Peyer's patch (tissue), 4 donors: ENCODE measurements at regions not wholly inside any gene's neighbourhood (a gene's known extent, or its start where the extent isn't known, plus 50 kb on each side); places are given as distances from the start of the nearest gene placed in this dataset.

ENCODE experiments used
- DNase-seq, 3 donors: peaks; one replicate each; pipeline ENCODE4 v3.0.0-alpha.2; 2017 to 2019
- H3K27ac ChIP-seq, 4 donors: fragments of 200-600 bp; sonication (generic); one replicate each; pipeline ENCODE4 v1.5.1; 2016 to 2019
- H3K27me3 ChIP-seq, 2 donors: fragments of 200-600 bp; sonication (generic); one replicate each; pipeline ENCODE4 v1.5.1; 2019
- H3K36me3 ChIP-seq, 3 donors: fragments of 200-600 bp; sonication (generic); one replicate each; pipeline ENCODE4 v1.5.1; 2016 to 2019
- H3K4me1 ChIP-seq, 4 donors: fragments of 200-600 bp; sonication (generic); one replicate each; pipeline ENCODE4 v1.5.1; 2016 to 2019
- H3K4me3 ChIP-seq, 4 donors: fragments of 200-600 bp; sonication (generic); 1 replicate in 3 of 4; 2 replicates in 1 of 4; pipeline ENCODE4 v1.5.1; 2016 to 2019; ENCODE audit warnings: mild to moderate bottlenecking in 1 of 4
- H3K9me3 ChIP-seq, 4 donors: fragments of 200-600 bp; sonication (generic); one replicate each; pipeline ENCODE4 v1.5.1; 2016 to 2019; ENCODE audit warnings: mild to moderate bottlenecking in 1 of 4
- POLR2A ChIP-seq, 2 donors: fragments of 450-650 bp; IDR thresholded peaks; one replicate each; pipeline ENCODE4 v1.5.1; 2017; ENCODE audit warnings: antibody characterized with exemption in 2 of 2, mild to moderate bottlenecking in 2 of 2, moderate library complexity in 2 of 2
- TF ChIP-seq, protein P1 (sequence below), 6 experiments: fragments of 450-650 bp in 4 of 6; fragments of 200-600 bp in 2 of 6; sonication (generic) in 1 of 6; IDR thresholded peaks; one replicate each; pipeline ENCODE4 v1.5.1; 2017 to 2019; ENCODE audit warnings: antibody characterized with exemption in 6 of 6, mild to moderate bottlenecking in 3 of 6, moderate library complexity in 1 of 6

DNA sequence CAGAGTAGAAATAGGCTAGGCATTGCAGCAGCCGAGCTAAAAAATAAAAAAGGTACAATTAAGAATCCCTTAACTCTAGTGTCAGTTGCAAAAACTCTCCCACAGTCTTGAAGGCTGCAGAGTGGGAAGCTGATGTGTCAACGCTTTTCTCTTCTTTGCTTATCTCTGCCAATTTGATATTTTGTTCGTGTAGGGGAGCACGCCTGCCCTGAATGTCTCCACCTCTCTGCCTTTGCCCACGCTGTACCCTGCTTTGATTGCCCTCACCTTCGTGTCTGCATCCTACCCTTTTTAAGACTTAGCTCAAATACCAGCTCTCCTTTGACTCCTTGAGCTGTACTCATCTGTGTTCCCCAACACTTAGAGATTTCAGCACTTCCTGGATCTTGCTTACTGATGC lies 155.4 kb upstream of the CADPS start:
- H3K27me3 ChIP-seq = no peaks in the 10 kb centered on the region
- H3K4me1 ChIP-seq = no peaks in the 10 kb centered on the region
- DNase-seq = no peak
- no peak overlapping the region for H3K4me3 ChIP-seq
- no peaks in the 10 kb centered on the region for H3K36me3 ChIP-seq
- TF ChIP-seq POLR2A (IDR thresholded peaks at IDR 0.05) = no peak
- TF ChIP-seq, protein P1, sequence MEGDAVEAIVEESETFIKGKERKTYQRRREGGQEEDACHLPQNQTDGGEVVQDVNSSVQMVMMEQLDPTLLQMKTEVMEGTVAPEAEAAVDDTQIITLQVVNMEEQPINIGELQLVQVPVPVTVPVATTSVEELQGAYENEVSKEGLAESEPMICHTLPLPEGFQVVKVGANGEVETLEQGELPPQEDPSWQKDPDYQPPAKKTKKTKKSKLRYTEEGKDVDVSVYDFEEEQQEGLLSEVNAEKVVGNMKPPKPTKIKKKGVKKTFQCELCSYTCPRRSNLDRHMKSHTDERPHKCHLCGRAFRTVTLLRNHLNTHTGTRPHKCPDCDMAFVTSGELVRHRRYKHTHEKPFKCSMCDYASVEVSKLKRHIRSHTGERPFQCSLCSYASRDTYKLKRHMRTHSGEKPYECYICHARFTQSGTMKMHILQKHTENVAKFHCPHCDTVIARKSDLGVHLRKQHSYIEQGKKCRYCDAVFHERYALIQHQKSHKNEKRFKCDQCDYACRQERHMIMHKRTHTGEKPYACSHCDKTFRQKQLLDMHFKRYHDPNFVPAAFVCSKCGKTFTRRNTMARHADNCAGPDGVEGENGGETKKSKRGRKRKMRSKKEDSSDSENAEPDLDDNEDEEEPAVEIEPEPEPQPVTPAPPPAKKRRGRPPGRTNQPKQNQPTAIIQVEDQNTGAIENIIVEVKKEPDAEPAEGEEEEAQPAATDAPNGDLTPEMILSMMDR (IDR thresholded peaks at IDR 0.05) = no peak
- no peak overlapping the region for H3K27ac ChIP-seq
- H3K9me3 ChIP-seq = no peaks in the 10 kb centered on the region

DNA sequence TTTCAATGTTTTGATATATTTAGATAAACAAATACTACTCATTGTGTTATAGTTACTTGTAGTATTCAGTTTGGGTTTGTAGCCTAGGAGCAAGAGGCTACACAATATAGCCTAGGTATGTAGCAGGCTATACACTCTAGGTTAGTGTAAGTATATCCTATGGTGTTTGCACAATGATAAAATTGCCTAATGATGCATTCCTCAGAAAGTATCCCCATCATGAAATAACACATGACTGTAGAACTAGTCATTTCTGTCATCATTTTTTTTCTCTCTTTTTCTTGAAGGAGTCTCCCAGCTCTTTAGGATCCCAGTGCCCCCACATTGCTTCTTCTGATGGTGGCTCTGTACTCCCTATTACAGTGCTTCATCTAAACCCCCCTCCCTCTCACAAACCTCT lies 157.7 kb upstream of the CADPS start:
- no peak overlapping the region for H3K27ac ChIP-seq
- no peak for TF ChIP-seq POLR2A (IDR thresholded peaks at IDR 0.05)
- TF ChIP-seq, protein P1 (IDR thresholded peaks at IDR 0.05) = no peak
- H3K9me3 ChIP-seq = no peaks in the 10 kb centered on the region
- H3K4me3 ChIP-seq = no peak overlapping the region
- DNase-seq = no peak
- no peaks in the 10 kb centered on the region for H3K4me1 ChIP-seq
- H3K36me3 ChIP-seq = no peaks in the 10 kb centered on the region
- no peaks in the 10 kb centered on the region for H3K27me3 ChIP-seq

DNA sequence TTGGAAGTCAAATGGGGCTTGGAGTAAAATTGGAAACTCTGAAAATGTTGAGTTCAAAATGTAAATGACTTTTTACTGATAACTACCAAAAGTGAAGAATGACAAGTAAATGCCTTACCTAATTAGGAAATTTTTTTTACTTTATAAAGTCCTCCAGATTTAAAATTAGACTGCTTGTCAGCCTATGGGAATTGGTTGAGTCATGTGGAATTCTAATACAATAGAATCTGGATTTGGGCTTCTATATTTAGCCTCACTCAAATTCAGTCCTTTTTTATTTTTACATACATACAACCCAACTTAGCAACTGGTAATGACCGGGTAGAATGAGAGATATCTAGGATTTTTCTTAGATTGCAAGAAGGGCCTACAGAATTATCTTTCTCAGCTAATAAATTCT lies 158.9 kb upstream of the CADPS start:
- Histone ChIP-seq H3K27ac (no peak overlapping the region), H3K4me3 (no peak overlapping the region), H3K27me3 (no peaks in the 10 kb centered on the region), H3K9me3 (no peaks in the 10 kb centered on the region), H3K4me1 (no peaks in the 10 kb centered on the region), H3K36me3 (no peaks in the 10 kb centered on the region)
- no peak for TF ChIP-seq POLR2A (IDR thresholded peaks at IDR 0.05)
- TF ChIP-seq, protein P1 (IDR thresholded peaks at IDR 0.05) = no peak
- no peak for DNase-seq

DNA sequence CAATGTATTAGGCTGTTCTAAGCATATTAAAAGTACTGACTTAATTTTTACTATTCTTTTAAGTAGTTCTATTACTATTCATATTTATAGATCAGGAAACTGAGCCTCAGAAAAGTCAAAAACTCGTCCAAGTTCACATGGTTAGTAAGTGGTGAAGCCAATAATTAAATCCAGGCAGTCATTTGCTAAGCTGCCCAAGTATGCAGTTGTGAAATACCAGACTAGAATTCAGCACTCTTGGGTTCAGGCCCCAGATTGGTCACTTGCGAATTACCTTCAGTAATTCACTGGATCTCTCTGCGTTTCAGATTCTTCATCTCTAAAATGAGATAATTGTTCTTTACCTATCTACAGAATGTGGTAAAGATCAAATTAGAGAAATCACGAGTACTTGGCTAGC lies 161.9 kb upstream of the CADPS start:
- no peaks in the 10 kb centered on the region for H3K4me1 ChIP-seq
- H3K36me3 ChIP-seq = no peaks in the 10 kb centered on the region
- H3K27me3 ChIP-seq = no peaks in the 10 kb centered on the region
- no peak overlapping the region for H3K4me3 ChIP-seq
- H3K9me3 ChIP-seq = no peaks in the 10 kb centered on the region
- DNase-seq = no peak
- no peak for TF ChIP-seq POLR2A (IDR thresholded peaks at IDR 0.05)
- TF ChIP-seq, protein P1 (IDR thresholded peaks at IDR 0.05) = no peak
- no peak overlapping the region for H3K27ac ChIP-seq

DNA sequence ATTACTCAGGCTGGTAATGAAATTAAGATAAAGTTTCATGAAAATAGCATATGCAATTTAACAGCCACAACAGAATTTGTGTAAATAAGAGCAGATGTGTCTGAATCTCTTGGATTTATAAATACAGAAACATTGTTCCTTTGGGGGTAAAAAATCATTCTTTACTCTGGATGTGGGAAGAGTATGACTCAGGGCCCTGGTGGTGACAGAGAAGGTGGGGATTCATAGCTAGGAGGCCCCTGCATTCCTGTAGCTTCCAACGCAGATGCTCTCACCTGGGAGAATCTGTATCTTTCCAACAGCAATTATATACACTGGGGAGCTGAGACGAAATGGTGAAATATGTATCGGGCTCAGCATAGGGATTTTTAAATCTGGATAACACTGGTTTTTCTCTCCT lies 167.6 kb upstream of the CADPS start:
- H3K9me3 ChIP-seq = no peaks in the 10 kb centered on the region
- peaks cover 0 to 3% (median 0%) of the 10 kb centered on the region in 4 donors for H3K4me1 ChIP-seq
- H3K27ac ChIP-seq = no peak overlapping the region
- no peak overlapping the region for H3K4me3 ChIP-seq
- no peaks in the 10 kb centered on the region for H3K27me3 ChIP-seq
- no peak for DNase-seq
- no peaks in the 10 kb centered on the region for H3K36me3 ChIP-seq
- no peak for TF ChIP-seq POLR2A (IDR thresholded peaks at IDR 0.05)
- TF ChIP-seq, protein P1 (IDR thresholded peaks at IDR 0.05) = no peak

DNA sequence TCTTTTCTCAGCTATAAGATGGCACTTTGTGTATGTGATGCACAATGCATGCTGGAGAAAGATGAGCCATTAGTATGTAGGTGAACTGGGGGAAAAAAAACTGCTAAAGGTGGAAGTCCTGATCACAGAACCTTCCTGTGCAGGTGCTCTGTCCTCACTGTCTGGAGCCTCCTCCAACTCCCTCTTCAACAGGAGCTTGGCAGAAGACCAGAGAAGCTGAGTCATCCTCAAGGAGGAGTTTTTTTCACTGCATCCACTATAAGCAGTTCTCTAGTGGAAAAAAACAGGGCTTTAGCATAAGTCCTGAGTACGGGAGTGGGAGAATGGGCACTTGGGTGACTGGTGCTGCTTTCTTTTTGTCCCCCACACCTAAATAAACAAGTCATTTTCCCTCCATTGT lies 168.4 kb upstream of the CADPS start:
- Histone ChIP-seq H3K4me1 (peaks cover 0 to 3% (median 0%) of the 10 kb centered on the region in 4 donors), H3K27ac (no peak overlapping the region), H3K9me3 (no peaks in the 10 kb centered on the region), H3K4me3 (no peak overlapping the region), H3K36me3 (no peaks in the 10 kb centered on the region), H3K27me3 (no peaks in the 10 kb centered on the region)
- TF ChIP-seq, protein P1 (IDR thresholded peaks at IDR 0.05) = no peak
- no peak for TF ChIP-seq POLR2A (IDR thresholded peaks at IDR 0.05)
- DNase-seq = peak in 1 of 3 donors; percentile 50
